Left renal pelvis (tissue), 4 donors: ENCODE measurements at regions not wholly inside any gene's neighbourhood (a gene's known extent, or its start where the extent isn't known, plus 50 kb on each side); places are given as distances from the start of the nearest gene placed in this dataset.
"Not testable (repeated sequence)": the region's sequence is repeated elsewhere in the genome, so short reads cannot be mapped to it uniquely, and the experiment has no call there.

Source experiments
- DNase-seq, 4 donors: peaks; one replicate each; pipeline ENCODE4 v3.0.0-alpha.2; 2013; ENCODE audit warnings: low read depth in 4 of 4, low spot score in 3 of 4

GRCh38 chr22:22946131-22946530 is 58.5 kb downstream of the IGLL5 start:
- no peak for DNase-seq

- DNase-seq, result no peak
Observed at GRCh38 chr22:22948651-22949571, 61.3 kb downstream of the IGLL5 start.

- DNase-seq, result no peak
Observed at GRCh38 chr22:22949953-22950352, 62.3 kb downstream of the IGLL5 start.

- DNase-seq, result no peak
Observed at GRCh38 chr22:22951035-22951434, 63.4 kb downstream of the IGLL5 start.

- no peak for DNase-seq
Observed at GRCh38 chr22:22952531-22953280, 65.1 kb downstream of the IGLL5 start.

- DNase-seq, result no peak
Observed at GRCh38 chr22:22953791-22954190, 66.2 kb downstream of the IGLL5 start.

- no peak for DNase-seq
Observed at GRCh38 chr22:22954656-22955055, 67.0 kb downstream of the IGLL5 start.

- no peak for DNase-seq
Observed at GRCh38 chr22:22955276-22955798, 67.7 kb downstream of the IGLL5 start.

GRCh38 chr22:22955866-22956535 is 68.4 kb downstream of the IGLL5 start:
- peak in 3 of 4 donors; percentile 34 to 45 (median 40) for DNase-seq

- no peak for DNase-seq
Observed at GRCh38 chr22:22957090-22957489, 69.5 kb downstream of the IGLL5 start.

- no peak for DNase-seq
Observed at GRCh38 chr22:22958621-22959020, 71.0 kb downstream of the IGLL5 start.

- peak; percentile 63 to 78 (median 68) for DNase-seq
Observed at GRCh38 chr22:22959147-22959827, 71.7 kb downstream of the IGLL5 start.

- DNase-seq, result no peak
Observed at GRCh38 chr22:22960307-22960706, 72.7 kb downstream of the IGLL5 start.

- DNase-seq, result no peak
Observed at GRCh38 chr22:22961574-22961973, 74.0 kb downstream of the IGLL5 start.

GRCh38 chr22:22968366-22968765 is 80.8 kb downstream of the IGLL5 start:
- DNase-seq, result no peak

GRCh38 chr22:22972605-22973004 is 85.0 kb downstream of the IGLL5 start:
- DNase-seq, result not testable (repeated sequence)

- DNase-seq, result no peak
Observed at GRCh38 chr22:22973336-22973735, 85.7 kb downstream of the IGLL5 start.

GRCh38 chr22:22974156-22974555 is 86.5 kb downstream of the IGLL5 start:
- no peak for DNase-seq

GRCh38 chr22:22974795-22975580 is 87.4 kb downstream of the IGLL5 start:
- no peak for DNase-seq
